H9 (cell line): ENCODE measurements at regions not wholly inside any gene's neighbourhood (a gene's known extent, or its start where the extent isn't known, plus 50 kb on each side); places are given as distances from the start of the nearest gene placed in this dataset.

ENCODE experiments used
- DNase-seq: peaks from one replicate; pipeline ENCODE4 v3.0.0-alpha.2; 2017
- H2AFZ ChIP-seq: one replicate; pipeline ENCODE4 v1.6.1; 2013; ENCODE audit warnings: mild to moderate bottlenecking, low read length, control low read depth, moderate library complexity
- H2AK5ac ChIP-seq: 2 replicates; pipeline ENCODE4 v1.6.1; 2013; ENCODE audit warnings: low read length, control low read depth, mixed read lengths; ENCODE audit not compliant: insufficient read length
- H2BK120ac ChIP-seq: one replicate; pipeline ENCODE4 v1.6.1; 2013; ENCODE audit warnings: low read depth, mild to moderate bottlenecking, low read length, control low read depth, inconsistent platforms; ENCODE audit not compliant: poor library complexity, severe bottlenecking
- H2BK12ac ChIP-seq: 2 replicates; pipeline ENCODE4 v1.6.1; 2013; ENCODE audit warnings: low read length, control low read depth, mixed read lengths, low read depth; ENCODE audit not compliant: insufficient read length
- H2BK15ac ChIP-seq: 2 replicates; pipeline ENCODE4 v1.6.1; 2013; ENCODE audit warnings: low read depth, low read length, control low read depth
- H2BK20ac ChIP-seq: one replicate; pipeline ENCODE4 v1.6.1; 2013; ENCODE audit warnings: low read depth, mild to moderate bottlenecking, low read length, control low read depth, inconsistent platforms; ENCODE audit not compliant: poor library complexity, severe bottlenecking
- H2BK5ac ChIP-seq: 2 replicates; pipeline ENCODE4 v1.6.1; 2013; ENCODE audit warnings: low read length, control low read depth, mixed read lengths; ENCODE audit not compliant: insufficient read length
- H3K14ac ChIP-seq: 2 replicates; pipeline ENCODE4 v1.6.1; 2013; ENCODE audit warnings: low read length, control low read depth; ENCODE audit not compliant: insufficient read depth
- H3K18ac ChIP-seq: 2 replicates; pipeline ENCODE4 v1.6.1; 2013; ENCODE audit warnings: low read depth, mild to moderate bottlenecking, mixed read lengths, low read length, control low read depth; ENCODE audit not compliant: insufficient read length
- H3K23ac ChIP-seq: 2 replicates; pipeline ENCODE4 v1.6.1; 2013; ENCODE audit warnings: low read length, control low read depth, mixed read lengths, low read depth; ENCODE audit not compliant: insufficient read length
- H3K23me2 ChIP-seq: 2 replicates; pipeline ENCODE4 v1.6.1; 2013; ENCODE audit warnings: low read depth, mild to moderate bottlenecking, mixed read lengths, low read length, control low read depth; ENCODE audit not compliant: insufficient read length, poor library complexity, severe bottlenecking
- H3K27ac ChIP-seq: 2 replicates; pipeline ENCODE4 v1.5.1; 2013; ENCODE audit warnings: low read length, control low read depth, mixed read lengths, low read depth; ENCODE audit not compliant: insufficient read length
- H3K27me3 ChIP-seq: 2 replicates; pipeline ENCODE4 v1.6.1; 2013; ENCODE audit warnings: low read length, control low read depth, inconsistent platforms; ENCODE audit not compliant: insufficient read depth
- H3K4ac ChIP-seq: 2 replicates; pipeline ENCODE4 v1.6.1; 2013; ENCODE audit warnings: low read depth, mild to moderate bottlenecking, control low read depth, inconsistent platforms, low read length, moderate library complexity
- H3K4me1 ChIP-seq: 2 replicates; pipeline ENCODE4 v1.6.1; 2013; ENCODE audit warnings: low read length, control low read depth, inconsistent platforms; ENCODE audit not compliant: insufficient read depth
- H3K4me2 ChIP-seq: 2 replicates; pipeline ENCODE4 v1.6.1; 2013; ENCODE audit warnings: low read length, control low read depth, mixed read lengths; ENCODE audit not compliant: insufficient read length, insufficient read depth
- H3K56ac ChIP-seq: 2 replicates; pipeline ENCODE4 v1.6.1; 2013; ENCODE audit warnings: low read depth, mild to moderate bottlenecking, mixed read lengths, low read length, control low read depth; ENCODE audit not compliant: insufficient read length
- H3K79me1 ChIP-seq: 2 replicates; pipeline ENCODE4 v1.6.1; 2013; ENCODE audit warnings: low read depth, mild to moderate bottlenecking, moderate library complexity, low read length, control low read depth, inconsistent platforms; ENCODE audit not compliant: insufficient read depth, poor library complexity, severe bottlenecking
- H3K79me2 ChIP-seq: 2 replicates; pipeline ENCODE4 v1.6.1; 2013; ENCODE audit warnings: low read length, control low read depth, inconsistent platforms; ENCODE audit not compliant: insufficient read depth
- H3K9ac ChIP-seq: 2 replicates; pipeline ENCODE4 v1.6.1; 2013; ENCODE audit warnings: low read length, control low read depth, mixed read lengths; ENCODE audit not compliant: insufficient read length; ENCODE audit errors: extremely low read depth
- H3K9me3 ChIP-seq: one replicate; pipeline ENCODE4 v1.6.1; 2013; ENCODE audit warnings: low read depth, low read length, inconsistent platforms; ENCODE audit not compliant: control insufficient read depth
- H3T11ph ChIP-seq: one replicate; pipeline ENCODE4 v1.6.1; 2013; ENCODE audit warnings: mild to moderate bottlenecking, low read length, control low read depth, inconsistent platforms
- H4K20me1 ChIP-seq: one replicate; pipeline ENCODE4 v1.6.1; 2013; ENCODE audit not compliant: control insufficient read depth, insufficient read length, insufficient read depth
- H4K5ac ChIP-seq: 2 replicates; pipeline ENCODE4 v1.6.1; 2013; ENCODE audit warnings: low read depth, mild to moderate bottlenecking, mixed read lengths, low read length, control low read depth; ENCODE audit not compliant: insufficient read length
- H4K8ac ChIP-seq: replicated peaks from 2 replicates; pipeline ENCODE4 v1.6.1; 2013; ENCODE audit warnings: low read length, control low read depth, mixed read lengths, low read depth; ENCODE audit not compliant: insufficient read length
- H4K91ac ChIP-seq: 2 replicates; pipeline ENCODE4 v1.6.1; 2013; ENCODE audit warnings: low read depth, mild to moderate bottlenecking, moderate library complexity, mixed read lengths, low read length, control low read depth; ENCODE audit not compliant: insufficient read length
- H3K27ac Mint-ChIP-seq, 3 experiments: 2 replicates in 2 of 3; 3 replicates in 1 of 3; pipeline ENCODE4 v1.8.0; 2020 to 2021; ENCODE audit warnings: mixed read lengths in 3 of 3, mild to moderate bottlenecking in 1 of 3, moderate library complexity in 1 of 3
- H3K27me3 Mint-ChIP-seq: 2 replicates; pipeline ENCODE4 v1.8.0; 2021; ENCODE audit warnings: low read depth, mild to moderate bottlenecking, moderate library complexity, mixed read lengths
- H3K36me3 Mint-ChIP-seq, 3 experiments: 2 replicates in 2 of 3; 3 replicates in 1 of 3; pipeline ENCODE4 v1.8.0; 2020 to 2021; ENCODE audit warnings: low read depth in 3 of 3, mixed read lengths in 3 of 3; ENCODE audit not compliant: insufficient read depth in 1 of 3
- H3K4me1 Mint-ChIP-seq, 2 experiments: 2 replicates each; pipeline ENCODE4 v1.8.0; 2020; ENCODE audit warnings: mixed read lengths in 2 of 2
- H3K4me3 Mint-ChIP-seq, 2 experiments: 2 replicates in 1 of 2; 3 replicates in 1 of 2; pipeline ENCODE4 v1.8.0; 2020 to 2021; ENCODE audit warnings: mild to moderate bottlenecking in 2 of 2, mixed read lengths in 2 of 2, moderate library complexity in 1 of 2
- H3K9me3 Mint-ChIP-seq, 2 experiments: 2 replicates in 1 of 2; 3 replicates in 1 of 2; pipeline ENCODE4 v1.8.0; 2020; ENCODE audit warnings: mild to moderate bottlenecking in 2 of 2, mixed read lengths in 2 of 2, moderate library complexity in 1 of 2
- CTCF ChIP-seq: fragments of 200-600 bp; sonication (generic); conservative IDR thresholded peaks from 3 replicates; pipeline ENCODE4 v1.8.0; 2021; ENCODE audit warnings: antibody characterized with exemption, mild to moderate bottlenecking
- WGBS: extraction: QIAGEN DNeasy Blood & Tissue Kit; methylation state at CpG from one replicate; pipeline ENCODE4 v1.1.7; 2013; ENCODE audit warnings: missing lambda C conversion rate, low lambda C conversion rate, mixed read lengths; ENCODE audit not compliant: insufficient read length; ENCODE audit errors: extremely low coverage; 5-methylcytosine and 5-hydroxymethylcytosine counted together

- H2BK5ac ChIP-seq = no peak overlapping the region
- no peaks in the 10 kb centered on the region for H3K9me3 Mint-ChIP-seq
- TF ChIP-seq CTCF = no peak
- H3K23ac ChIP-seq = no peak overlapping the region
- no peak overlapping the region for H3K4me3 Mint-ChIP-seq
- no peak overlapping the region for H3K18ac ChIP-seq
- H2BK20ac ChIP-seq = no peak overlapping the region
- no peak overlapping the region for H2BK15ac ChIP-seq
- H2AK5ac ChIP-seq = no peak overlapping the region
- H4K91ac ChIP-seq = no peak overlapping the region
- peaks cover 13% of the 10 kb centered on the region for H3K27me3 Mint-ChIP-seq
- no peaks in the 10 kb centered on the region for H3K79me2 ChIP-seq
- no peaks in the 10 kb centered on the region for H4K20me1 ChIP-seq
- H3K56ac ChIP-seq = no peak overlapping the region
- no peaks in the 10 kb centered on the region for H3K36me3 Mint-ChIP-seq
- no peaks in the 10 kb centered on the region for H3K27me3 ChIP-seq
- H2AFZ ChIP-seq = no peak overlapping the region
- no peak overlapping the region for H3K9ac ChIP-seq
- H3T11ph ChIP-seq = no peak overlapping the region
- DNase-seq = no peak
- no peak overlapping the region for H3K4me2 ChIP-seq
- no peaks in the 10 kb centered on the region for H3K4me1 ChIP-seq
- no peaks in the 10 kb centered on the region for H3K23me2 ChIP-seq
- no peaks in the 10 kb centered on the region for H3K79me1 ChIP-seq
- H3K4ac ChIP-seq = no peak overlapping the region
- no peak overlapping the region for H2BK120ac ChIP-seq
- no peak overlapping the region for H2BK12ac ChIP-seq
- no peak overlapping the region for H4K8ac ChIP-seq
- H4K5ac ChIP-seq = no peak overlapping the region
- no CpG with 5 or more reads among the region's 4 CpGs for WGBS
- no peaks in the 10 kb centered on the region for H3K9me3 ChIP-seq
- no peak overlapping the region for H3K27ac ChIP-seq
- H3K4me1 Mint-ChIP-seq = peaks cover 2 to 3% of the 10 kb centered on the region in 2 experiments; a peak in 3 of 4 replicates
- H3K27ac Mint-ChIP-seq = no peak overlapping the region; a peak in 1 of 7 replicates
- H3K14ac ChIP-seq = no peak overlapping the region
Measured at GRCh38 chr16:55035956-55036355, 105.3 kb downstream of the IRX5 start.
